ENCODE measurements at regions not wholly inside any gene's neighbourhood (a gene's known extent, or its start where the extent isn't known, plus 50 kb on each side); places are given as distances from the start of the nearest gene placed in this dataset.
"Not testable (repeated sequence)": the region's sequence is repeated elsewhere in the genome, so short reads cannot be mapped to it uniquely, and the experiment has no call there.

GRCh38 chr3:190941694-190942260 lies 79.3 kb upstream of the GMNC start:
- H3K36me3 ChIP-seq (ENCODE audit: control insufficient read depth, insufficient read depth, low read length) = no peaks in the 10 kb centered on the region
- no peak overlapping the region for H3K4me3 ChIP-seq (ENCODE audit: low read depth, low read length)
- H3K27me3 ChIP-seq (ENCODE audit: control insufficient read depth, insufficient read depth, low read length) = no peaks in the 10 kb centered on the region
- H3K9ac ChIP-seq (ENCODE audit: low read length) = no peak overlapping the region
- peaks cover 6% of the 10 kb centered on the region for H3K4me1 ChIP-seq (ENCODE audit: control insufficient read depth, insufficient read depth, low read length)
- H3K27ac ChIP-seq (ENCODE audit: low read depth, low read length) = no peak overlapping the region
- no peaks in the 10 kb centered on the region for H3K9me3 ChIP-seq (ENCODE audit: control insufficient read depth, insufficient read depth, low read depth, low read length)

DNA sequence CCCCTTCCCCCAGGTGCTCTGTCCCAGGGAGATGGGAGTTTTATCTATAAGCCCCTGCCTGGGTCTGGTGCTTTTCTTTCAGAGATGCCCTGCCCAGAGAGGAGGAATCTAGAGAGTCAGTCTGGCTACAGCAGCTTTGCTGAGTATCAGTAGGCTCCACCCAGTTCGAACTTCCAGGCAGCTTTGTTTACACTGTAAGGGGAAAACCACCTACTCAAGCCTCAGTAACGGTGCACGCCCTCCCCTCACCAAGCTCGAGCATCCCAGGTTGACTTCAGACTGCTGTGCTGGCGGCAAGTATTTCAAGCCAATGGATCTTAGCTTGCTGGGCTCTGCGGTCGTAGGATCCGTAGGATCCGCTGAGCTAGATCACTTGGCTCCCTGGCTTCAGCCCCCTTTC lies 72.1 kb upstream of the GMNC start:
- H3K27me3 ChIP-seq (ENCODE audit: control insufficient read depth, insufficient read depth, low read length) = not testable (repeated sequence)

GRCh38 chr3:190926619-190927018 lies 64.1 kb upstream of the GMNC start:
- no peaks in the 10 kb centered on the region for H3K27me3 ChIP-seq (ENCODE audit: control insufficient read depth, insufficient read depth, low read length)
- H3K4me3 ChIP-seq (ENCODE audit: low read depth, low read length) = no peak overlapping the region
- no peaks in the 10 kb centered on the region for H3K4me1 ChIP-seq (ENCODE audit: control insufficient read depth, insufficient read depth, low read length)
- H3K27ac ChIP-seq (ENCODE audit: low read depth, low read length) = no peak overlapping the region
- no peaks in the 10 kb centered on the region for H3K9me3 ChIP-seq (ENCODE audit: control insufficient read depth, insufficient read depth, low read depth, low read length)
- no peaks in the 10 kb centered on the region for H3K36me3 ChIP-seq (ENCODE audit: control insufficient read depth, insufficient read depth, low read length)
- no peak overlapping the region for H3K9ac ChIP-seq (ENCODE audit: low read length)

More for the DNA sequence above, 72.1 kb upstream of the GMNC start:
- not testable (repeated sequence) for H3K4me3 ChIP-seq (ENCODE audit: low read depth, low read length); H3K36me3 ChIP-seq (ENCODE audit: control insufficient read depth, insufficient read depth, low read length); H3K9ac ChIP-seq (ENCODE audit: low read length); H3K27ac ChIP-seq (ENCODE audit: low read depth, low read length); H3K9me3 ChIP-seq (ENCODE audit: control insufficient read depth, insufficient read depth, low read depth, low read length); H3K4me1 ChIP-seq (ENCODE audit: control insufficient read depth, insufficient read depth, low read length)

DNA sequence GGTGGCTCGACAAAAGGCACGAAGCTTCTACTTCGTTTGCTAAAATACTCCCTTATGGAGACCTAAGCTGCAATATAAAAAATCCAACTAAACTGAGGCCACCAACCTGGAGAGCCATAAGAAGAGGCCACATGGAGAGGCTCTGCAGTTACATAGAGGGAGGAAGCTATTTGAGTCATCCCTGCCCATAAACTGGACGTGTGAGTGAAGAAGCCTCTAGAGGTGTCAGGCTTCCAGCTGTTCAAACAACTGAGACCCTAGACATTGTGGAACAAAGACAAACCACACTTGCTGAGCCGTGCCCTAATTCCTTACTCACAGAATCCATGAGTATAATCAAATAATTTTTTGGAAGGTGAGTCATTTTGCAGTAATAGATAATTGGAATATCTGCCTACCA lies 50.2 kb upstream of the GMNC start:
- Histone ChIP-seq H3K27ac (ENCODE audit: low read depth, low read length) (no peak overlapping the region), H3K27me3 (ENCODE audit: control insufficient read depth, insufficient read depth, low read length) (no peaks in the 10 kb centered on the region), H3K4me1 (ENCODE audit: control insufficient read depth, insufficient read depth, low read length) (peaks cover 6% of the 10 kb centered on the region; the same call in 1 of the 2 replicates), H3K9ac (ENCODE audit: low read length) (no peak overlapping the region), H3K9me3 (ENCODE audit: control insufficient read depth, insufficient read depth, low read depth, low read length) (no peaks in the 10 kb centered on the region), H3K36me3 (ENCODE audit: control insufficient read depth, insufficient read depth, low read length) (no peaks in the 10 kb centered on the region), H3K4me3 (ENCODE audit: low read depth, low read length) (no peak overlapping the region)

All from HUES6 (cell line).